ELF-1 (cell line): ENCODE measurements at regions not wholly inside any gene's neighbourhood (a gene's known extent, or its start where the extent isn't known, plus 50 kb on each side); places are given as distances from the start of the nearest gene placed in this dataset.

Source experiments
- DNase-seq: peaks from one replicate; pipeline ENCODE4 v3.0.0-alpha.2; 2016; ENCODE audit warnings: low read depth, low spot score

DNA sequence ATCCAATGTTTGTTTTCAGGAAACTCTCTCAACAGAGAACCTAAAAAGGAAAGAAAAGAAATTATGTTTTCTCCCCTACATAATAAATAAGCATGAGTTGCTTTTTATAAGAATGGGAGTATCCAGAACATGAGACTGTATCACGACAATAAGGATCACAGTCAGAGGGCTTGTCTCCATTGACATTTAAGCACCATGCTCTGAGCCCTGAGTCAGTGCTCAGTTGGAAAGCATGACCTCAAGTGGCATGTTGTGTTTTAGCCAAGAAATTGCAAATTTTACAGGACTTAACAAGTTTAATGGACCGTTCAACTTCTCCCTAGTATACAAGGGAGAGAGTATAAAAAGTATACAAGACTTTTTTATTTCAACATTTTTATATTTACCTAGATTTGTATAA is 431.6 kb downstream of the GJA1 start:
- no peak for DNase-seq

DNA sequence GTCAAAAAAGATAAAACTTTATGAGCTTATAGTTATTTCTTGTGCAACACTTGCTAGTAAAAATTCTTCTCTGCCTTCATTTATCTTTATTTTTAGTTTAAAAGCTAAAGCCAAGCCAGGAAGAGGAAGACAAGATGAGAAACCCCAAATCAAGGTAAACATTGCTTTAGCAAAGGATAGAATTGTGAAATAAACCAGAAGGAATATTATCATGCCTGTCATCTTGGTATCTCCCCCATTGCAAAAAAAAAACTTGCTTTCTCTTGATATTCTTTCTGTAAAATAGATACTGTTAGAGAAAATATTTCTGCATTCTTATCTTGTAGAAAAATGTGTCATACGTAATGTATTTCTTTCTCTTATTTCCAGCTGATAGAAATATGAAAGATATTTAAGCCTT is 432.8 kb downstream of the GJA1 start:
- no peak for DNase-seq

GRCh38 chr6:121873595-121873994 is 438.1 kb downstream of the GJA1 start:
- DNase-seq, result no peak

DNA sequence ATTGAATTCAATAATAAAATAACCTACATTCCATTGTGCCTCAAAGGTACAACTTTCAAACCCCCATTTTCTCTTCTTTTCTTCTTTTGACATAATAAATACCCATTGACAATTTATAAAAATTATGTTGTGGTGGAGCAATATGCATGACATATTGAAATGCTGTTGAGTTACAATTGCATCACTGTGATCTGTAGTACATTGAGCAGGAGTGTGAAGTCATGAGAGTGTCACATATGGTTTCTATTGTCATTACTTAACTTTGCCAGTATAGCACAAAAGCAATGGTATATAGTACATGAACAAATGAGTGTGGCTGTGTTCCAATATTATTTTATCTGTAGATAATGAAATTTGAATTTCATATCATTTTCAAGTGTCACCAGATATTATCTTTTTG is 441.3 kb downstream of the GJA1 start:
- DNase-seq, result no peak

DNA sequence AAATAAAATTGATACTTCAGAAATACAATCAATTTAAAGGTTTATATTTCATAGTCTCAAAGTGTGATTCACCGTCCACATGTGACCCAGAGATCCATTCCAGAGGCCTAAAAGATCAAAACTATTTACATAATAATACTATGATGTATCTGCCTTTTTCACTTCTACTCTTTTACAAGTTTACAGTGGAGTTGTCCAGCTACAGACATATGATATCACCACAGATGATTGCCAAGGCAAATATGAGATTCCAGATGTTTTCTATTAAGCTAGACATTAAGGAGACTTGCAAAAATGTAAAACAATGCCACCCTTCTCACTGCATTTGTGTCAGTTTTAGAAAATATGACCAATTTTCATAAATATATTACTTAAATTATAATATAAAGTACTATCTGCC is 443.7 kb downstream of the GJA1 start:
- no peak for DNase-seq

DNA sequence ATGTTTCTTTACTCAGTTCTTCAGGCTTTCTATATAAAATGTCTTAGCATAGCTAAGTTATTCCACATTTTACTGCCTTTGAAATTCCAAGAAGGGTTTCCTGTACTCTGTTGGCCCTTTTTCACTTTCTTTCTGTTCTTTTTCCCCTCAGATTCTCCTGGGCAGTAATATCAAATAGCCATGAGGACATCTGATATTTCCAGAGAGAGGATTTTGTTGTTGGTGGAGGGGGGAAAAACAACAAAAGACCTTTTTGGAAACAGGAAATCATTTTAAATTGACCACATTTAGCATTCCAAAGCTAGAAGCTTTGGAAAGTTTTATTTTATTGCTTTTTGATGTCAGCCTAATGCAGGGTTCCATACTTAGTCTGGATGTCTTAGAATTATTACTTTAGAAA is 445.4 kb downstream of the GJA1 start:
- no peak for DNase-seq

DNA sequence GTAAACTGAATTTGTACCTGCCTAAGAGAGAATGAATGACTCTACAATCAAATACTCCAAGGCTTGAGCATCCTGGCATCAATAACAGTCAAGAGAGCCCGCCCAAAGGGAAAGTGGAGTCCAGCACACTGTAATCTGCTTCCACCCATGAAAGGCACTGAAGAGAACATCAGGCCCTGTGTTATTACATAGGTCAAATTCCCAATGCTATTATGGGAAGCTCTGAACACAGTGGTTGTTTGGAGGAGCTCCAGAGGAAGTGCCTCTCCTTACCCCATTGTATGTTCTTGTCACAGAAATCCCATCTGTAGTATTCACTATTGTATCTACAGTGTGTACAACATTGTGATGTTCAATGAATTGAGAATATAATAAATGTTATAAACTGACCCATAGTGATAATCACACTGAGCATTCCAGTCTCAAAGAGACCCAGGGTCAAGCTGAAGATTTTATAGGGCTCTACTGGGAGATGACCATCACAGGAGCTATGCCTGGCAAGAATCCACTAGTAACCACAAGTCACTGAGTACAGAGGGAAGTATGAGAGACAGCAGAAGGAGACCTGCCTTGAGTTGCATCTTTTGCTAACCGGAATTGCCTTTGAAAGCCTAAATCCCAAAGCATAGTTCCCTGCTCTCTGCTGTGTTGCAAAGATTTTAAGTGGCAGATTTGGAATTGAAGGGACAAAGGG is 446.7 kb downstream of the GJA1 start:
- DNase-seq, result no peak

DNA sequence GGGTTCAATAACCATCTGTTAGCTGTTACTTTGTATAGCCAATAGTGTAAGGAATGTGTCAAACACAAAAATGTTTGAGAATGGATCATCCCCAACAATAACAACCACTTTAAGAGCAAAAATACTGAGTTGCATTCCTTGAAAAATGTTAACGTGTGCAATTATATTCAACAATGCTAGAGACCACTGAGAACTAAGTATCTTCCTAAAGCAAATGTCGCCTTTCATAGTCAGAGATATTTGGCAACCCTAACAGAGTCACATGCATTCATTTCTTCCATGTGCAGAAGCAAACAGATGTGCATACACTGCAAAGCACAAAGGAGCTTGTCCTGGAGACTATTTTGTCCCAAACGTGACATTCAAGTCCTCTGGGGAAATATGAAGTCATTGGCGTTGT is 448.6 kb downstream of the GJA1 start:
- DNase-seq, result no peak

GRCh38 chr6:121884620-121885019 is 449.2 kb downstream of the GJA1 start:
- no peak for DNase-seq

- DNase-seq, result no peak
These were observed 450.1 kb downstream of the GJA1 start for GRCh38 chr6:121885399-121886152.

DNA sequence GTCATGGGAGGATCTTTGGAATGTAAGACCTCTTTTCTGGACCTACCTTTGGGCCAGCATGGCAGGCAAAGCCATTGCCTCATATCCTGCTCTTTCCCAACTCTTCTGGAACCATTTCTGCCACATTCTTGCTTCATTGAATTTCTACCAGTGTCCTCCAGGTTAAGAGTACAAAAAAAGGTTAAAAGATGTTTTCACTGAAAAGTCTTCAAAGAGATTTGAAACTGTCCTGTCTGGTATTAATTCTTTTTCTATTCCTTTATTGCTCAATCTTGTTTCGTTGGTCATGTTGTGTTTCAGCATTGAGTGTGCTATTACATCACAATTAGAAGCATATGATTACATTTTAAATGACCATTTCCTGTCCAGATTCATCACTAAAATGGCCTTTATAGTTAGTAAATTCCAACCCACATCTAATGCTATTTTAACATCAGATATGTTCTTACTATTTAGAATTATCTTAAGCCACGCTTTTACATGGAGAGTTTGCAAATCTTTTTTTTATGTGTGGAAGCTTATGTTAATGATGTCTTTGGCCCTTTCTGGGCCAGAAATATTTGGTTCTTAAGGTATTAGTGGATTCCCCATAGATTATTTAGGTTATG is 450.9 kb downstream of the GJA1 start:
- no peak for DNase-seq

GRCh38 chr6:121887724-121888123 is 452.3 kb downstream of the GJA1 start:
- no peak for DNase-seq

- DNase-seq, result peak; percentile 25
These were observed 455.0 kb downstream of the GJA1 start for GRCh38 chr6:121890307-121890910.

- DNase-seq, result peak; percentile 28
These were observed 460.3 kb downstream of the GJA1 start for GRCh38 chr6:121895731-121896130.

DNA sequence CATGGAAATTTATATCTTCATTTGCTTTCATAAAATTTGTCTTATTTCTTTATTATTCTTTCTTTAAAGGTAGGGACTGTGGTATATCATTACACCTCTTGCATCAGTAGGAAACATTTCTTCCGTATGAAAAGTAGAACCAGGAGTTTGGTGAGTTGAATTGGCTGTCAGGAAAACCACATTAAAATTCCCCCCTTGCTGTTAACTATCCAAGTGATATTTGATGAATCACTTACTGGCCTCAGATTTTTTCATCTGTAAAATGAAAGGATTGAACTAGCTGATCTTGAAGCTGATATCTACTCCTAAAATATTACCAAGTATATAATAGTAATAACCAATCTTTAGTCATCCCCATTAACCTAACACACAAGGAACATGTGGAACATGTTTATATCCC is 460.9 kb downstream of the GJA1 start:
- no peak for DNase-seq

- no peak for DNase-seq
These were observed 461.3 kb downstream of the GJA1 start for GRCh38 chr6:121896771-121897170.

DNA sequence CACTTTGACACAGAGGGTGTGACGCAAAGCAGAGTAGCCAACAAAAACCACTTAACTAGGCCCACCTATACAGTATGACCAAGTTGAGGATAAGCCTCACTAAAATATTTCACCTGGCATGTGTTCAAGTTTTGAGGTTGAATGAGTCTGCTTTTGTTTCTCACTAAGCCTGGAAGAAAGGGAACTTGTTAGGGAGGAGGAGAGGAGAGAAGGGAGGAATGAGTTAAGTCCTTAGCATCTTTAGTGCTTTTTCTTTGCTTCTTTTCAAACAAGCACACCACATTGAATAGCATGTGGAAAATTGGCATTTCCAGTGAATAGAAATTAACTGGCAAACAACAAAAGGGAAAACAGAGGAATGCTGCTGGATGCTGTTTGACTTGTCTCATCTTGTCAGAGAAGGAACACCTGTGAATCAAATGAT is 461.9 kb downstream of the GJA1 start:
- DNase-seq, result no peak

DNA sequence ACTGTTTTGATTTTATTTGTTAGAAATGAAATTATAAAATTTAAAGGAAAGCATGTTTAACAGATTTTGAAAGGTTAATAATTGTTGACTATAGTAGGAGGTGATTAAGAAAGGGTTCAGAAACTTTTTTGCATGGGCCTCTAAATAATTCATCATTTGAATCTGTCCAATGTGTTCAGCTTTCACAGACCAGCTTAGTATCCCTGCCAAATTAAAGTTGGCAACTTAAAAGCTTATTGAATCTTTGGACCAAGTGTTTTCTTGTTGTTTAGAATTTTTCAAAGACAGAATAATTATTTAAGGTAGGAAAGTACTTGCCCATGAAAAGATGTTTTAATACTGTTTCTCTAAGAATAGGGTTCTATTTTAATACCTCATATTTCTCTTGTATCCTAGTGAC is 466.0 kb downstream of the GJA1 start:
- no peak for DNase-seq

DNA sequence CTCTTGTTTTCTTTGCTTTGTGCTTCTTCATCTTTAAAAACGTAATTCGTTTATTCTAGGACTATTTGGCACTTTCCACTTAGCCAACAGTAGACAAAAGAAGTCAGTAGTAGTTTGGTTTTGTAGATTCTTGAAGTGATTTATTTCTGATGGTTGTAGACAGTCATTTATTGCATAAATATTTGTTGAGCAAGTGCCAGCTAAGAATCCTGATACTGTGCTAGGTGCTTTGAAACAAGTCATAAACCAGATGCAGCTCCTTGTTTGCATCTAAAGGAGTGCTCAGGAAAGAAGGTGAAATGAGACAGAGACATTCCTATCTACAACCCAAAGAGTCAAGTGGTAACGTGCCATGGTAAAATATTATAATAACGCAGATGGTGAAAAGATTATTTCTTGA is 469.1 kb downstream of the GJA1 start:
- DNase-seq, result no peak

DNA sequence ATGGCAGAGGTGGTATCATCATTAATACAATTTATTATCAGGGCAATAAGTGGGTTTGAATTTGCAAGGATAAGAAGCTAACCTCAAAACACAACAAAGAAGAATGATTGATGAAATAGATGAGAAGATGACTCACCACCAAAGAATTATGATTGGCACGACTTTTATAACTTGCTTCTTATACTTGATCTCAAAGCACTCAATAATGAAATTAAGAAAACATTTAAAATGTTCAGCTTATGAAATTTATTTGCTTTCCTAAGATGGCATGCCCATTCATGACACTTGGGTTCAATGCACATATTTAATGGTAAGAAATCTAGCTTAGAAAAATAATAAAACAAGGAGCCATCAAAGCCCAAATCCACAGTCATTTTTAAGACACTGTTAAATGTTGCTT is 477.5 kb downstream of the GJA1 start:
- DNase-seq, result no peak

DNA sequence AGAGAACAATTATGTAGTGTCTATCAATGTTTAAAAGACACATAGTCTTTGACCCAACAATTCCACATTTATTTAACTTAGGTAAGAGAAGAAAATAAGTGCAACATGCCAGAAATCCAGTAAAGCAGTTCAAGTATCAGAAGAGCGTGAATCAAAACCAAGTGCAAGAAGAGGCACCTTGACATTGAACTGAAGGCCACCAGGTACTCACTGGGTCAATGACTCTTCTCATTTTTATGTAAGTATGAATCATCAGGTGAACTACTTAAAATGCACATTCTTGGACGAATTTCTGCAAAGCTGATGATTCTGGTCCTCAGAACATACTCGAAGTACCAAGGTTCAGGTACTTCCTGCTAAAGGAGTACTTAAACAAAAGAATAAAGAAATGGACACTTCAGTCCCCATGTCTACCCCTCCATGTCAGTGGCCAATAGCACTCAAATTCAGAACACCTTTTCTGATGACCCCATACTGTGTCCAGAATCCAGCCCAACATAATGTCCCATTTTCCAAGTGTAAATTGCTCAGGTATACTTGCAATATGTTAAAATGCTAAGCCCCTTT is 481.9 kb downstream of the GJA1 start:
- DNase-seq, result no peak

DNA sequence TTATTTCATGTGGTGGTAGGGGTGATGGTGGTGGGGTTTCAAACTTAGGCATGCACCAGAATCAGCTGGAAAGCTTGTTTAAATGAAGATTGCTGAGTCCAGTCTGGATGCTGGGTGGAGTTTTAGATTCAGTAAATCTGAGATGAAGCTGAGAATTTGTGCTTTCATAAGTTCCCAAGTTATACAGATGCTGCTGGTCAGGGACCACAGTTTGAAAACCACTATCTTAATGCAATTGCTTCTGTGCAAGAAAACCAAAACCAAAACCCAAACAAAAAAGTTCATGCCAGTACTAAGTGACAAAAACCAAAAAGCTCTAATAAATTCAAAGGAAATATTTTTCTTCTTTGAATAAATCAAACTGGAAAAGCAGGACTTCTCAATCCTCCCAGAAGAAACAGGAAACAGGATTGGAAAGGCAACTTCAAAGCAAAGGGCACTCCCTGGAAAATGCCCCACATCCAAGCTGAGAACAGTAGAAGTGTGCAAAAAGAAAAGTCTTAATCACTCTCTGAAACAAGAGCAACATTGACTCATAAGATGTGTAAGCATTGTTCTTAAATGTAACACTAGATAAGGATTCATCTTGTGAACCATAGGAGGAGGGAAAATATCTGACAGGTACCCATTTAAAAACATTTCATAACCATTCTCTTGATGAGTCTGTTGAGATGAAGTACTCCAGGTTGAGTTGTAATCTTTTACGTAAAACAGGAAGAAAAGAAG is 481.5 kb upstream of the HSF2 start:
- no peak for DNase-seq
